Astrocyte (in vitro differentiated cells and primary cell): ENCODE measurements at regions not wholly inside any gene's neighbourhood (a gene's known extent, or its start where the extent isn't known, plus 50 kb on each side); places are given as distances from the start of the nearest gene placed in this dataset.
"Not testable (repeated sequence)": the region's sequence is repeated elsewhere in the genome, so short reads cannot be mapped to it uniquely, and the experiment has no call there.

ENCODE experiments used
- DNase-seq: peaks from one replicate; pipeline ENCODE4 v3.0.0-alpha.2; 2010; ENCODE audit warnings: low read depth
- FAIRE-seq: peaks from 2 replicates; lab custom pipeline; 2011; peaks lifted over from hg19 to GRCh38; lab: Jason Lieb, UNC
- H2AFZ ChIP-seq: 2 replicates; pipeline ENCODE4 v1.6.0; 2012; ENCODE audit warnings: low read depth, low read length, inconsistent platforms
- H3K27ac ChIP-seq: 2 replicates; pipeline ENCODE4 v1.5.1; 2011; ENCODE audit warnings: low read depth, low read length, inconsistent platforms
- H3K27me3 ChIP-seq: 2 replicates; pipeline ENCODE4 v1.6.0; 2011; ENCODE audit warnings: low read length, inconsistent platforms; ENCODE audit not compliant: insufficient read depth
- H3K36me3 ChIP-seq: 2 replicates; pipeline ENCODE4 v1.5.1; 2011; ENCODE audit warnings: low read length, inconsistent platforms; ENCODE audit not compliant: insufficient read depth
- H3K4me1 ChIP-seq: 2 replicates; pipeline ENCODE4 v1.5.1; 2011; ENCODE audit warnings: low read length, inconsistent platforms; ENCODE audit not compliant: insufficient read depth
- H3K4me2 ChIP-seq: 2 replicates; pipeline ENCODE4 v1.6.0; 2012; ENCODE audit warnings: low read length, inconsistent platforms
- H3K4me3 ChIP-seq: 2 replicates; pipeline ENCODE4 v1.5.1; 2011; ENCODE audit warnings: low read depth, mild to moderate bottlenecking, low read length, inconsistent platforms; ENCODE audit not compliant: insufficient read depth
- H3K79me2 ChIP-seq: 2 replicates; pipeline ENCODE4 v1.6.0; 2012; ENCODE audit warnings: mild to moderate bottlenecking, low read length, inconsistent platforms; ENCODE audit not compliant: insufficient read depth
- H3K9ac ChIP-seq: 2 replicates; pipeline ENCODE4 v1.6.0; 2012; ENCODE audit warnings: mild to moderate bottlenecking, low read length, inconsistent platforms
- H3K9me3 ChIP-seq: 2 replicates; pipeline ENCODE4 v1.5.1; 2012; ENCODE audit warnings: low read depth, mild to moderate bottlenecking, low read length, inconsistent platforms; ENCODE audit not compliant: insufficient read depth
- H4K20me1 ChIP-seq: 2 replicates; pipeline ENCODE4 v1.6.0; 2012; ENCODE audit warnings: low read length, inconsistent platforms; ENCODE audit not compliant: insufficient read depth
- H3K27ac Mint-ChIP-seq: one replicate; pipeline ENCODE4 v1.8.0; 2021; ENCODE audit warnings: mild to moderate bottlenecking, mixed read lengths; ENCODE audit not compliant: unreplicated experiment
- H3K27me3 Mint-ChIP-seq: one replicate; pipeline ENCODE4 v1.8.0; 2021; ENCODE audit warnings: low read depth, mixed read lengths; ENCODE audit not compliant: unreplicated experiment
- H3K36me3 Mint-ChIP-seq: one replicate; pipeline ENCODE4 v1.8.0; 2021; ENCODE audit warnings: low read depth, mixed read lengths; ENCODE audit not compliant: unreplicated experiment
- H3K4me1 Mint-ChIP-seq: one replicate; pipeline ENCODE4 v1.8.0; 2021; ENCODE audit warnings: low read depth, mixed read lengths; ENCODE audit not compliant: unreplicated experiment
- H3K4me3 Mint-ChIP-seq: one replicate; pipeline ENCODE4 v1.8.0; 2021; ENCODE audit warnings: mild to moderate bottlenecking, moderate library complexity, mixed read lengths; ENCODE audit not compliant: unreplicated experiment
- H3K9me3 Mint-ChIP-seq: one replicate; pipeline ENCODE4 v1.8.0; 2021; ENCODE audit warnings: mild to moderate bottlenecking, mixed read lengths; ENCODE audit not compliant: unreplicated experiment
- CTCF ChIP-seq: IDR thresholded peaks from 2 replicates; pipeline ENCODE4 v1.5.1; 2011; ENCODE audit warnings: low read depth, mild to moderate bottlenecking, inconsistent platforms, low read length, moderate library complexity; ENCODE audit not compliant: insufficient read depth
- EZH2 ChIP-seq: IDR thresholded peaks from 2 replicates; pipeline ENCODE4 v1.6.1; 2012; ENCODE audit warnings: mild to moderate bottlenecking, low read length, inconsistent platforms; ENCODE audit not compliant: insufficient read depth

DNA sequence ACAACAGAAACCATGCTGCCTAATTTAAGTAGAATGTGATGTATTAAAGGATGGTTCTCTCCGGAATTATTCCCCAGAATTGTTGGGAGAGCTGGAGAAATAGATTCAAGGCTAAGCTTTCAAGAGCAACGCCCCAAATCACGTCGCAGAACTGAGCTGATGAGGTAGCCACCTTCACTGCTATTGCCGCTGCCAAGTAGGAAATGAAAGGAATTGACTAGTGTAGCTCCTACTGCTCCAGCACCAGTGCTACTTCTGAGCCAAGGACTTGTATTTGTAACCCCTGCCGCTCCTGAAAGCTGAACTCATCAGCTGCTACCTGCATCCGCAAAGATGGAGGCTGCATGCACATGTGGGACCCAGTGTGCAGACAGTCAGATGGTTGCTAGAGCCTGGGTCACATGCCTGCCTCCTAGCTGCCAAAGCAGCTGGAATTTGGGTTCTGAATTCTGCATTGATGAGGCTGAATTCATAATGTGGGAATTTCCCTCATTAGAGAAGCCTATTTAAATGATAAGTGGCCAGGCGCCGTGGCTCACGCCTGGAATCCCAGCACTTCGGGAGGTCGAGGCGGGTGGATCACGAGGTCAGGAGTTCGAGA lies 173.9 kb downstream of the PDGFRA start:
- Histone ChIP-seq H3K79me2 (no peaks in the 10 kb centered on the region), H3K27me3 (no peaks in the 10 kb centered on the region), H3K27ac (no peak overlapping the region), H3K4me3 (no peak overlapping the region), H3K4me2 (no peak overlapping the region), H2AFZ (no peak overlapping the region), H3K4me1 (peaks cover 3% of the 10 kb centered on the region), H3K36me3 (no peaks in the 10 kb centered on the region), H4K20me1 (no peaks in the 10 kb centered on the region), H3K9me3 (no peaks in the 10 kb centered on the region), H3K9ac (no peak overlapping the region)
- peaks cover 16% of the 10 kb centered on the region for H3K4me1 Mint-ChIP-seq
- no peak overlapping the region for H3K4me3 Mint-ChIP-seq
- FAIRE-seq: no peak
- no peaks in the 10 kb centered on the region for H3K9me3 Mint-ChIP-seq
- no peak for DNase-seq
- H3K27ac Mint-ChIP-seq: no peak overlapping the region
- peaks cover 9% of the 10 kb centered on the region for H3K27me3 Mint-ChIP-seq
- H3K36me3 Mint-ChIP-seq: no peaks in the 10 kb centered on the region
- TF ChIP-seq EZH2 (no peak), CTCF (no peak)

DNA sequence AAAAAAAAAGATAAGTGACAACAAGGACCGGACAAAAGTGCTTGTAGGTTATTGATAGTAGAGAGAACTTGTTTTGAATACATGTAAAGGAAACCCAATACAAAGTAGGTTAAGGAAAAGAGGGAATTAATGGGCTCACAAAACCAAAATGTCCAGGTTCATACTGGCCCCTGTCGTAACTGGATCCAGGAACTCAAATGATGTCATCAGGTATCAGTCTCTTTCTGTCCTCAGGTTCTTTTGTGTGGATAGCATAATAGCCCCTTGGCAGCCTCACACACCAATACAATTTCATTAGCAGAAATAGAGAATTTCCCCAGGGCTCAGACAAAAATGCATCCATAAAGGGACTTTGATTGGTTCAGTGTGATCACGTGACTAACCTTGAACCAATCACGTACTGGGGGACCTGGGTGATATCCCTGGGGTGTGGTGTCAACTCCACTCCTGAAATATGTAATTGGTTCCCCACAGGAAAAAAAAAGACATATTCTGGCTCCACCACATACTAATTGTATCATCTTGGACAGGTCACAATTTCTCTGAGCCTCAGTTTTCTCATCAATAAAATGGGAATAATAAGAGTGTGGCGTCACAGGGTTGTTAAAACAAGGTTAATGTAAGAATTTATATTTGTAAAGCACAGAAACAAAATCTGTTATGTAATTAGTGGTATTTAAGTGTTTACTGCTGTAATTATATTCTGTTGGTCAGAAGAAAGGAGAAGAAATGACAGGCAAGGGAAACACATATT lies 174.8 kb downstream of the PDGFRA start:
- no peak for TF ChIP-seq CTCF
- no peak for TF ChIP-seq EZH2
- Mint-ChIP-seq H3K27me3 (peaks cover 9% of the 10 kb centered on the region), H3K27ac (no peak overlapping the region), H3K4me3 (no peak overlapping the region), H3K4me1 (peaks cover 12% of the 10 kb centered on the region), H3K9me3 (no peaks in the 10 kb centered on the region), H3K36me3 (no peaks in the 10 kb centered on the region)
- no peak for DNase-seq
- Histone ChIP-seq H3K4me1 (peaks cover 3% of the 10 kb centered on the region), H3K4me3 (no peak overlapping the region), H3K4me2 (no peak overlapping the region), H3K27me3 (no peaks in the 10 kb centered on the region), H3K27ac (no peak overlapping the region), H3K36me3 (no peaks in the 10 kb centered on the region), H3K9me3 (no peaks in the 10 kb centered on the region), H3K9ac (no peak overlapping the region), H2AFZ (no peak overlapping the region), H4K20me1 (no peaks in the 10 kb centered on the region), H3K79me2 (no peaks in the 10 kb centered on the region)
- FAIRE-seq: no peak

- not testable (repeated sequence) for H3K9ac ChIP-seq, H3K27ac ChIP-seq, H3K27me3 ChIP-seq, H3K9me3 Mint-ChIP-seq, H3K4me1 ChIP-seq, H3K4me2 ChIP-seq, H3K27me3 Mint-ChIP-seq, H2AFZ ChIP-seq, DNase-seq, FAIRE-seq, H3K9me3 ChIP-seq, H3K36me3 Mint-ChIP-seq, H4K20me1 ChIP-seq, H3K4me3 ChIP-seq, H3K4me3 Mint-ChIP-seq, H3K36me3 ChIP-seq, H3K4me1 Mint-ChIP-seq, H3K79me2 ChIP-seq, H3K27ac Mint-ChIP-seq
Measured at GRCh38 chr4:54409270-54409817, 180.3 kb downstream of the PDGFRA start.
